Progenitor cell of endocrine pancreas (in vitro differentiated cells): ENCODE measurements at regions not wholly inside any gene's neighbourhood (a gene's known extent, or its start where the extent isn't known, plus 50 kb on each side); places are given as distances from the start of the nearest gene placed in this dataset.

Source experiments
- DNase-seq: peaks from one replicate; pipeline ENCODE4 v3.0.0; 2021; ENCODE audit warnings: low spot score; ENCODE audit not compliant: unreplicated experiment
- H3K27ac Mint-ChIP-seq: 2 replicates; pipeline ENCODE4 v1.8.0; 2021; ENCODE audit warnings: mild to moderate bottlenecking, moderate library complexity, mixed read lengths
- H3K27me3 Mint-ChIP-seq: 2 replicates; pipeline ENCODE4 v1.8.0; 2021; ENCODE audit warnings: mixed read lengths
- H3K36me3 Mint-ChIP-seq: 2 replicates; pipeline ENCODE4 v1.8.0; 2022; ENCODE audit warnings: mixed read lengths; ENCODE audit not compliant: insufficient read depth
- H3K4me1 Mint-ChIP-seq: 2 replicates; pipeline ENCODE4 v1.8.0; 2021; ENCODE audit warnings: low read depth, mixed read lengths
- H3K4me3 Mint-ChIP-seq: 2 replicates; pipeline ENCODE4 v1.8.0; 2021; ENCODE audit warnings: low read depth, mild to moderate bottlenecking, moderate library complexity, mixed read lengths
- H3K9me3 Mint-ChIP-seq: 2 replicates; pipeline ENCODE4 v1.8.0; 2021; ENCODE audit warnings: low read depth, mixed read lengths
- CTCF ChIP-seq: fragments of 200-600 bp; sonication (generic); IDR thresholded peaks from one replicate; pipeline ENCODE4 v1.5.0; 2021; ENCODE audit warnings: antibody characterized with exemption, mild to moderate bottlenecking; ENCODE audit not compliant: unreplicated experiment

GRCh38 chr3:147975165-147975564 lies 566.0 kb downstream of the ZIC1 start:
- H3K27ac Mint-ChIP-seq, result no peak overlapping the region

GRCh38 chr3:147977001-147977400 lies 567.8 kb downstream of the ZIC1 start:
- no peak for DNase-seq
- Mint-ChIP-seq H3K4me3 (no peak overlapping the region), H3K4me1 (no peaks in the 10 kb centered on the region), H3K27me3 (no peaks in the 10 kb centered on the region), H3K27ac (no peak overlapping the region), H3K9me3 (no peaks in the 10 kb centered on the region), H3K36me3 (no peaks in the 10 kb centered on the region)
- no peak for TF ChIP-seq CTCF

More at GRCh38 chr3:147975165-147975564, 566.0 kb downstream of the ZIC1 start:
- Mint-ChIP-seq H3K4me1 (no peaks in the 10 kb centered on the region), H3K9me3 (no peaks in the 10 kb centered on the region), H3K4me3 (no peak overlapping the region), H3K27me3 (no peaks in the 10 kb centered on the region), H3K36me3 (no peaks in the 10 kb centered on the region)
- no peak for TF ChIP-seq CTCF
- DNase-seq, result no peak

GRCh38 chr3:147987549-147987948 lies 578.4 kb downstream of the ZIC1 start:
- no peak for DNase-seq
- Mint-ChIP-seq H3K36me3 (no peaks in the 10 kb centered on the region), H3K4me3 (no peak overlapping the region), H3K9me3 (peaks cover 2% of the 10 kb centered on the region), H3K4me1 (no peaks in the 10 kb centered on the region), H3K27me3 (no peaks in the 10 kb centered on the region), H3K27ac (no peak overlapping the region)
- TF ChIP-seq CTCF, result no peak

GRCh38 chr3:147989344-147989743 lies 580.2 kb downstream of the ZIC1 start:
- Mint-ChIP-seq H3K4me3 (no peak overlapping the region), H3K36me3 (no peaks in the 10 kb centered on the region), H3K27ac (no peak overlapping the region), H3K27me3 (no peaks in the 10 kb centered on the region), H3K9me3 (peaks cover 2% of the 10 kb centered on the region), H3K4me1 (no peaks in the 10 kb centered on the region)
- no peak for DNase-seq
- TF ChIP-seq CTCF, result no peak

- DNase-seq, result no peak
- Mint-ChIP-seq H3K36me3 (no peaks in the 10 kb centered on the region), H3K4me3 (no peak overlapping the region), H3K9me3 (peaks cover 6% of the 10 kb centered on the region), H3K27me3 (no peaks in the 10 kb centered on the region), H3K4me1 (no peaks in the 10 kb centered on the region), H3K27ac (no peak overlapping the region)
- TF ChIP-seq CTCF, result no peak
Observed at GRCh38 chr3:148002705-148003205, 593.6 kb downstream of the ZIC1 start.
